ENCODE measurements at regions not wholly inside any gene's neighbourhood (a gene's known extent, or its start where the extent isn't known, plus 50 kb on each side); places are given as distances from the start of the nearest gene placed in this dataset.

DNA sequence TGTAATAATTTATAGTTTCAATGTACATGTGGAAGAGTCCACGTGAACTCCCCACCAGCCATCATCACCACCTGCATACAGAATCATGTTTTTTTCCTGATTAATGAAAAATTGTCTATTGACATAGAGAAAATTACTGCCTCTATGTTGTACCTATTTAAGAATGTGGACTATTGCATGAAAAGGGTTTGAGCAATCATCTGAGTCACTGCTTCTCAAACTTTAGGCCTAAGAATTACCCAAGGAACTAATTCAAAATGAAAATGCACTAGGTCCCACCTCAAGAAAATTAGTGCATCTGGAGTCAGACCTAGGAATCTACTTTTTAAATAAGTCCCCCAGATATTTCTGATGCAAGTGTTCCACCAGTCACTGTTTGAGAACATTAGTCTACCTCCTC lies 709.3 kb downstream of the MAT2B start:
- Histone ChIP-seq H3K4me2 (ENCODE audit: insufficient read depth, low read length) (no peak overlapping the region), H3K27ac (ENCODE audit: insufficient read depth, low read depth, low read length) (no peak overlapping the region), H4K20me1 (replicated peaks; ENCODE audit: control insufficient read depth, extremely low read depth, insufficient read depth, low read length) (no peaks in the 10 kb centered on the region), H3K4me3 (replicated peaks in 1 of 3; ENCODE audit: insufficient read depth in 1 of 3, low read depth in 1 of 3, low read length in 3 of 3) (no peak overlapping the region), H2AFZ (ENCODE audit: low read depth, low read length) (no peak overlapping the region), H3K79me2 (ENCODE audit: control insufficient read depth, insufficient read depth, low read length) (no peaks in the 10 kb centered on the region), H3K9me1 (replicated peaks; ENCODE audit: control insufficient read depth, extremely low read depth, insufficient read depth, low read length) (no peaks in the 10 kb centered on the region), H3K9ac (replicated peaks; ENCODE audit: extremely low read depth, insufficient read depth, low read length) (no peak overlapping the region), H3K27me3 (ENCODE audit: control insufficient read depth in 2 of 2, insufficient read depth in 2 of 2, low read length in 2 of 2) (no peaks in the 10 kb centered on the region), H3K9me3 (replicated peaks; ENCODE audit: control insufficient read depth, insufficient read depth, low read length) (no peaks in the 10 kb centered on the region), H3K36me3 (ENCODE audit: control insufficient read depth in 2 of 2, extremely low read depth in 1 of 2, insufficient read depth in 2 of 2, low read length in 2 of 2) (no peaks in the 10 kb centered on the region), H3K4me1 (ENCODE audit: control insufficient read depth, extremely low read depth, insufficient read depth, low read length) (no peaks in the 10 kb centered on the region)
- DNase-seq (ENCODE audit: low read depth, low spot score) (no peak), FAIRE-seq (no peak)
- CTCF ChIA-PET: no interaction called here
- TF ChIP-seq MYC (IDR thresholded peaks at IDR 0.05; ENCODE audit: low read depth, low read length) (no peak), POLR2A (IDR thresholded peaks at IDR 0.05; ENCODE audit: low read depth, low read length) (no peak), GATA2 (IDR thresholded peaks at IDR 0.05; ENCODE audit: insufficient read depth, insufficient read length, low read depth, low read length) (no peak), POLR2AphosphoS5 (IDR thresholded peaks at IDR 0.05; ENCODE audit: insufficient read depth, low read depth, low read length) (no peak)
- no TSS peak for BruUV-seq (replicated peaks)
- dilution Hi-C loops (cut with MboI; ENCODE audit: extremely low pct_ligation_motif_present, low sequenced_read_pairs): no loop called here
- intact Hi-C loops (cut with micrococcal nuclease): no loop called here
- POLR2A ChIA-PET: no interaction called here

DNA sequence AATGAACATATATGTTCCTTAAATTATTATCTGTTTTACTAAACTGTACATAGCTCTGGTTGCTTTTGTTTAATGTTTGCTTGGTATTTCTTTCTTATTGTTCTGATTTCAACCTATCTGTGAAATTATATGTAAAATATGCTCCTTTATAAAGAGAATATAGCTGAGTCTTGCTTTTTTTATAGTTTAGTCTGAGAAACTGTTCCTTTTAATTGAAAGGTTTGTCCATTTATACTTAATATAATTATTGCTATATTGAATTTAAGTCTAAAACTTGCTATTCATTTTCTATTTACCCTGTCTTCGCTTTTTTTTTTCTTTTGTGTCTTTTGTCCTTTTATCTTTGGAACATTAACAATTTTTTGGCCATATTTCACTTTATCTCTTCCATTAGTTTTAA lies 712.0 kb downstream of the MAT2B start:
- intact Hi-C loops (cut with micrococcal nuclease) (no loop called here), dilution Hi-C loops (cut with MboI; ENCODE audit: extremely low pct_ligation_motif_present, low sequenced_read_pairs) (no loop called here)
- Histone ChIP-seq H3K4me3 (replicated peaks in 1 of 3; ENCODE audit: insufficient read depth in 1 of 3, low read depth in 1 of 3, low read length in 3 of 3) (no peak overlapping the region), H4K20me1 (replicated peaks; ENCODE audit: control insufficient read depth, extremely low read depth, insufficient read depth, low read length) (no peaks in the 10 kb centered on the region), H3K9ac (replicated peaks; ENCODE audit: extremely low read depth, insufficient read depth, low read length) (no peak overlapping the region), H3K9me1 (replicated peaks; ENCODE audit: control insufficient read depth, extremely low read depth, insufficient read depth, low read length) (no peaks in the 10 kb centered on the region), H3K36me3 (ENCODE audit: control insufficient read depth in 2 of 2, extremely low read depth in 1 of 2, insufficient read depth in 2 of 2, low read length in 2 of 2) (no peaks in the 10 kb centered on the region), H3K9me3 (replicated peaks; ENCODE audit: control insufficient read depth, insufficient read depth, low read length) (no peaks in the 10 kb centered on the region), H3K27ac (ENCODE audit: insufficient read depth, low read depth, low read length) (no peak overlapping the region), H3K27me3 (ENCODE audit: control insufficient read depth in 2 of 2, insufficient read depth in 2 of 2, low read length in 2 of 2) (no peaks in the 10 kb centered on the region), H3K4me2 (ENCODE audit: insufficient read depth, low read length) (no peak overlapping the region), H2AFZ (ENCODE audit: low read depth, low read length) (no peak overlapping the region), H3K79me2 (ENCODE audit: control insufficient read depth, insufficient read depth, low read length) (no peaks in the 10 kb centered on the region), H3K4me1 (ENCODE audit: control insufficient read depth, extremely low read depth, insufficient read depth, low read length) (no peaks in the 10 kb centered on the region)
- BruUV-seq (replicated peaks): no TSS peak
- TF ChIP-seq FOS (IDR thresholded peaks at IDR 0.05; ENCODE audit: borderline replicate concordance, insufficient read depth, low read length): no peak
- no peak for TF ChIP-seq POLR2A (IDR thresholded peaks at IDR 0.05; ENCODE audit: low read depth, low read length)
- TF ChIP-seq, protein P1, sequence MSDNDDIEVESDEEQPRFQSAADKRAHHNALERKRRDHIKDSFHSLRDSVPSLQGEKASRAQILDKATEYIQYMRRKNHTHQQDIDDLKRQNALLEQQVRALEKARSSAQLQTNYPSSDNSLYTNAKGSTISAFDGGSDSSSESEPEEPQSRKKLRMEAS (IDR thresholded peaks at IDR 0.05; ENCODE audit: insufficient read depth, insufficient read length): no peak
- TF ChIP-seq GATA2 (IDR thresholded peaks at IDR 0.05; ENCODE audit: insufficient read depth, insufficient read length, low read depth, low read length): no peak
- ChIA-PET POLR2A (no interaction called here), CTCF (no interaction called here)
- DNase-seq (ENCODE audit: low read depth, low spot score) (no peak), FAIRE-seq (no peak)

Measured in endothelial cell of umbilical vein (primary cell).